Activated CD8-positive, alpha-beta memory T cell treated with anti-CD3 and anti-CD28 coated beads, Interleukin-2, amount 50 U/mL, for 24 hours (primary cell): ENCODE measurements at regions not wholly inside any gene's neighbourhood (a gene's known extent, or its start where the extent isn't known, plus 50 kb on each side); places are given as distances from the start of the nearest gene placed in this dataset.

Experiments
- DNase-seq: peaks from one replicate; pipeline ENCODE4 v3.0.0-alpha.2; 2020; ENCODE audit errors: extremely low read depth

DNA sequence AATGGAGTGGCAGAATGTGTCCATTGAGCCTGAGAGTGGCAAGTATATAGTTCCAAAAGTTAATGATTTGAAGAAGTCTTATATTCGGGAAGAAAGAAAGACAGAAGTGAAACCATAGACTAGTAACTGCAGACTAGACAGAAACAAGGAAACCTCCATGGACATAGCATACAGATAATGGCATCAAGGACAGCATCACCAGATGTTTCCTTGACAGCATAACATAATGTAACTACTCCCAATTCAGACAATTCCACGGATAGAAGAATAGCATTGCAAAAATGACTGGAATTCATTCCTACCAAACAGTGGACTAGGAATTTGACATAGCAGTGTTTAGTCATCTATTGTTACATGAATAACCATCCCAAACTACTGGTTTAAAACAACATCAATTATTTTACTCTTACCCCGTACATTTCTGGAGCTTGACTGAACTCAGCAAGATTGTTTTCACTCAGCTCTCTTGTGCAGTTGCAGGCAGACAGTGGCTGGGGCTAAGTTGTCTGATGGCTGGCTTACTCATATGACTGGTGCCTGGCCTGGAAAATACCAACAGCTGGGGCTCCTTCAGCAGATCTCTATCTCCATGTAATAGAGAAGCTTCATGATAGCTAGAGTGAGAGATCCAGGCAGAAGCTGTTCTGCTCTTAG lies 109.7 kb upstream of the GADL1 start:
- DNase-seq = no peak

DNA sequence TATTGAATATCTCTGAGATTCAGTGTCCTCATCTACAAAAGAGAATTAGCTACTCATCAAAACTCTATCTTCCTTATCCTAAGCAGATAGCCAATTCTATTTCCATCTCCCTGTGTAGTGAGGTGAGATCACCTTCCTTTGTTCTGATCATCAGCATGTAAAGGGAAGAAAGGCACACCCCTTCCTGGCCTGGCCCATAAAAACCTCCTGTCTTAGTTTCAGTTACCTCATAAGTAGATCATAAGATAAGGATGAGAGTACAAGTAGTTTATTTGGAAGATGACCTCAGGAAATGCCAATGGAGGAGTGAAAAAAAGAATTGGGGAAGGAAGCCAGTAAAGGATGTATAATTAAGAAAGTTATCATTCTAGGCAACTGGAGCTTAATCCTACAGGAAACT lies 114.5 kb upstream of the GADL1 start:
- DNase-seq = no peak

DNA sequence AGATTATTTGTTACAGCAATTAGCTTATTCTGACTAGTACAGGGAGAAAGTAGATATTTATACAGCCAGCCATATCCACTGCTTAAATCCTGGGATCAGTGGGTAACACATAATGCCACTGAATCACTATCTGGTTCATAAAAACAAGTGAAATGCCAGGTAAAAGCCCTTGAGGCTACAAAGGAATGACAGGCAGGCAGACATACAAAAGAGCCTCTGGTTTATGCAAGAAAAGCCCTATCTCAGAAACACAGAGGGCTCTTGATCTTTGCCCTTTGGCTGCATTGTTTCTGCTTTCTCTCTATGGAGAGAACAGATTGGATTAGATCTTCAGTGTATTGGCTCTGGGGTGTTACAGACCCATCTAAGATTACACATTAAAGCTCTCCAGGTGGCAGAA lies 115.4 kb upstream of the GADL1 start:
- no peak for DNase-seq

DNA sequence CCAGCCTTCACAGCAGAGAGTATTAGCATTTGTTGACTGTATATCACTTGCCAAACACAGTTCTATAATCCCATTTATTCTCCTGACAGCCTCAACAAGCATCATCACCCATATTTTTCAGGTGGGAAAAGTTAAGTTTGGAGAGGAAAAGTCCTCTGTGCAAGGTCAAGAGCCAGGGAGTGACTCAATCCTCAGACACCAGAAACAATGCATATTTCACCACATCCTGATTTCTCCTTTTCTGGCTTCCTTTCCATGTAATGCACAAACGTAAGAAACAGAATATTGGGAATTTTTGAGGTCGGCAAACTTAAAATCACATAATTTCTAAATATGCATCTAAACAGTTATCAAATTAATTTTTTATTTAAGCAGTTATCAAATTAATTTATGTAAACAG lies 116.0 kb upstream of the GADL1 start:
- no peak for DNase-seq

DNA sequence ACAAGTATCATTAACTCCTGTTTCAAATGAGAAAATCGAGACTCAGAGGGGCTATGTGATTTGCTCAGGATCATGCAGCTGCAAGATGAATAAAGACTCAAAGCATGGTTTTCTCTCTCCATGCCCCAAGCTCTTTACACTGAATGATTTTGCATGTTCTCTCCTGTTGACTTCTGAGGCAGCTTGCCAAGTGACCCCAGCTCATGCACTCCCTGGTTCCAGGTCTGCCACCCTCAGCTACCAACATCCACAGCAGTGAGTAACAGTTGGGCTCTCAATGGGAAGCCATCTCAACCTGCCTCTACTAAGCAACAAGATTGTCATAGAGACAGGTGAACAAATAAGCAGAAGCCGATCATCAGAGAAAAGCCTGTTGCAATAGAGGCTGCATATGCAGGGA lies 116.9 kb upstream of the GADL1 start:
- DNase-seq = no peak

DNA sequence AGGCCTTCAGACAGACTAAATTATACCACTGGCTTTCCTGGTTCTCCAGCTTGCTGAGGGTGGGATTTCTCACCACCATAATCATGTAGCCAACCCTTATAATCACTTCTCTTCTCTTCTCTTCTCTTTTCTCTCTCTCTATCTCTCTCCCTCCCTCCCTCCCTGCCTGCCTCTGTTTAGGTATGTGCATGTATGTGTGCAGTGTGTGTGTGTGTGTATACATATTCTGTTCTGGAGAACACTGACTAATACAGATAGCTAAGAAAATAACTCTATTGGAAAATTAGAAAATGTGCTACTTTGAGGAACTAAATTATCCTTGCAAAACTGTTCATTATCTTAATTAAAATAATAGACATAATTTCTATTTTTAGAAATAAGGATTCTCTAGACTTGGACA lies 118.6 kb upstream of the GADL1 start:
- no peak for DNase-seq

DNA sequence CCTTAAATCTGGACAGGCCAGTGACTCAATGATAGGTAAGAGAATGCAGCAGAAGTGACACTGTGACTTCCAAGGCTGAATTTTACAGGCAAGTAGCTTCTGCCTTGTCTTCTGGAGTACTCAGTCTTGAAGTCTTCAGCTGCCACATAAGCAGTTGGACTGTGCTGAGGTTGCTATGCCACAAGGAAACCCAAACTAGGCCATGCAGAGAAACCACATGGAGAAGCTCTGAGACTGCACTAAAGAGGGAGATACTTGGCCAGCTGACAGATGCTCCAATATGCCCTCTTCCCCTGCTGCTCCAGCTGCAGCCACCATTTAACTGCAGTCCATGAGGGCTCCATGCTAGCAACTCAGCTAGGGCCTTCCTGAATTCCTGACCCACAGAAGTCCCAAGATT lies 119.4 kb upstream of the GADL1 start:
- DNase-seq = no peak

DNA sequence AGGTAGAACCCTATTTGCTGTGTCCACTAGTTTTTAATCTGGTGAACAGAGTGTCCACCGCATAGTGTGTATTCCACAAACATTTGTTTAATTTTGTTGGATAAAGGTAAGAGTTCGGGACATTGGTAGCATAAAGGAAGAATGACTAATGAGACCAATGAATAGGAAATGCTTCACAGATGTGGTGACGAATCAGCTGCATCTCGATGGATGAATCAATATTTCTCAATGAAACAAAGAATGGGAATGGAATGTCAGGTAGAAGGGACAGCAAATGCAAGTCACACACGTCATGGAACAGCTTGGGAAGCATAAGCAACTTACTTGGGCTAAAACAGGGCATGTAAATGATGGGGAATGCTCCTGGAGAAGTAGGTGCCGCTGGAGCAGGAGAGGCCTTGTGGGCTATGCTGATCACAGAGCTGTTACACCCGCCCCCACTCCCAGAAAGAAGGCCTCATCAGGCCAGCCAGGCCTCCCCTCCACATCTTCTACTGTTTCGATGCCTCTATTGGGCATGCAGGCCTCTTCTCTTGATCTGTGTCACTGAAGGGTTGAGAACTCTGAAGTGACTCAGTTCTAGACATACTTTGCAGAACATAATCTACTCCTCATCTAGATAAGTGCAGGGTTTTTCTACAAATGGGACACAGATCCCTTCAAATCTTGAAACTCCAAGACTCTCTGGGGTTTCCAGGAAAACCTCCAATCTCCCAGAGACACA lies 120.0 kb upstream of the GADL1 start:
- no peak for DNase-seq

DNA sequence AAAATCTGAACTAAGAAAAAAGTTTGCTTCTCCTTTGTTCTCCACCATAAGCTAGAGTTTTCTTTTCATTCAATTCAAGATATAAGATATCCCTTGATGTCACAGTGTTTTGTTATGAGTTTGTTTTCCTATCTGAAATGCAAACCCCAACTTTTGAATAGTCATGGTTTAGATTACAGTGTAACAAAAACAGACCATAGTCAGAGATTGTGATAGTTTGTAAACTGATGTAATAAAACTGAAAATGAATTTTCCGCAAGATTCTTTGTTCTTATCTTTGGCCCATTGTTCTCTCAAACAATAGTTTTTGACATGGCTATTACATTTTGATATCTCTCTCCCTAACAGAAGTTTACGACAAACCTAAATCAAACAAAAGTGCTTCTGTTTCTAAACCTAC lies 121.7 kb upstream of the GADL1 start:
- no peak for DNase-seq

DNA sequence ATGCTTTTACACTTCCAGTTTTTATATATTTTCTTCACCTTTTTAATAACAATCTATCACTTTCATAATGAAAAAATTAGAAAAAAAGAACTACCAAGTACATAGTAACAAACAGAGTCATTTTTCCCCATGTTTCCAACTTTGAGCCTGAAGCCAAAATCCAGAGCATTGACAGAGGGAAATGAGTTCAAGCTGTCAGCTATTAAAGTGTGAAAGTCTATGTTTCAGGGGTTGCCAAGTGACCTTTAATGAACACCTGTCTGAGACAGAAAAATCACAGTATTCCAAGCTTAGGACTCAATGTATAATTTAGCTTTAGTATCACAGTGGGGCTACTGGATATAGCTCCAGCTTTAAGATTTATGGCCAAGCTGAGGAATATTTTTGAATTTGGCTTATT lies 128.3 kb upstream of the GADL1 start:
- DNase-seq = no peak

DNA sequence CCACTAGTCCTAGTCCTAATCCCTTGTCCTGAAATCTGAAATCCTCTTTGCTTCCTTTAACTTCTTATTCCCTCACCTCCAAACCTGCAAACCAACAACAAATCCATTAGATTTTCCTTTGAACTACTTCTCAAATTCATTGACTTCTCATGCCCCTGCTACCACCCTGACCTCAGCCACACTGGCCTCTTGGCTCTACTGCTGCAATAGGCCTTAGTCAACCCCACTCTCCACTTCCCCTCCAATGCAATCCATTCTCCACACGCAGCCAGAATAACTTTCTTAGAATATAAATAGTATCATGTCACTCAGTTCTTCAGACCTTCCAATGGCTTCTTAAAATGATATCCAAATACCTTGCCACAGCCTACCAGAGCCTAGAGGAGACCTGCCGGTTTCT lies 131.1 kb upstream of the GADL1 start:
- DNase-seq = no peak

DNA sequence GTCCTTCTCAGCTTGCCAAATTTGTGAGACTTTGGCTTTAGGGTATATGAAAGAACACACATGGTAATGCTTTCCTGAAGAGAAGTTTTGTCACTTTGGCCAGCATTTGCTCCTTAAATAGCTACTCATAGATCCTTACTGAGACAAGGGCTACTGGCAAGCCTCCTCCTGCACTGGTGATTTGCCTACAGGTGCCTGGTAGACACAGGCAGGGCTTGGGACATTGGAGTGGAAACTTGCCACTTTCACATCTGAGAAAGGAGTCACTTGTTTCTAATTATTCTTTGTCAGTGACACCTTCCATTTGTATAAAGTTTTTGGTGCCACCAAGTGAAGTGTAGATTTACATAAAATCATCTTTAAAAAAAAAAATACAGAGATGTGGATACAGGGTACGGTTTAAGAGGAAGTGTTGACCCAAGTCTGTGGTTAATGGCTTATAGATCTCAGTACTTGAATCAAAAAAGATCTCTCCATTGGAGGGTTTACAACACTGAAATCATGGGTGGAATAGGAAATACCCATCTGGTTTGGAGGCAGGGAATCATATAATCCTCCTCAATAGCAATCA lies 132.8 kb upstream of the GADL1 start:
- DNase-seq = no peak

DNA sequence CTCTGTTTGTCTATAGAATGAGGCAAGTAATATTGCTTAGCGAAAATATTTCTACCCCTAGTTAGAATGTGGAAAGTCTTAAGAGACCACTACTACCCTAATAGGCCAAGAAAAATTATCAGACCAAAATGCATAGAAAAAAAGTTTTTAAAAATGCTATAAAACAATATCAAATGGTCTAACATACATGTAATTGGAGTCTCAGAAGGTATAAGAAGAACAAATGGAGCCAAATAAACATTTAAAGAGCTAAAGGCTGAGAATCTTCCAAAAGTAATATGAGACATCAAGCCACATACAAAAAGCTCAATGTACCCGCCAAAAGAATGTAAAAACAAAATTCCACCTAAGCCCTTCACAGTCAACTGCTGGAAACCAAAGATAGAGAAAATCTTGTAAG lies 133.5 kb upstream of the GADL1 start:
- DNase-seq = no peak

DNA sequence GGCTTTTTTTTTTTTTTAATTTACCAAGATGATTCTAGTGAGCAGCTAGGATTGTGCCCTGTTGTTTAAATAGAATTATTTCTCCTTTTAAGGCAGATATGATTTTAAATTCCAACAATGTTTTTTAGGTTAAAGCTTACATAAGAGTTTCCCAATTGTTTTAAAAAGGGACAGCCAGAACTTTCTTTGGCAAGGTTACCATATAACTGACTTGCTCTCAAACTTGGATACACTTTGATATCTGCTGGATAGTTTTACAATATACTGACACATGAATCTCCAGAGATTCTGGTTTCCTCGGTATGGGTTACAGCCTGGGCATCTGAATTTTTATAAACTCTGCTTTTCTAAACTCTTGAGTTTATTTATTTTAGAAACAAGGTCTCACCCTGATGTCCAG lies 134.3 kb upstream of the GADL1 start:
- no peak for DNase-seq

DNA sequence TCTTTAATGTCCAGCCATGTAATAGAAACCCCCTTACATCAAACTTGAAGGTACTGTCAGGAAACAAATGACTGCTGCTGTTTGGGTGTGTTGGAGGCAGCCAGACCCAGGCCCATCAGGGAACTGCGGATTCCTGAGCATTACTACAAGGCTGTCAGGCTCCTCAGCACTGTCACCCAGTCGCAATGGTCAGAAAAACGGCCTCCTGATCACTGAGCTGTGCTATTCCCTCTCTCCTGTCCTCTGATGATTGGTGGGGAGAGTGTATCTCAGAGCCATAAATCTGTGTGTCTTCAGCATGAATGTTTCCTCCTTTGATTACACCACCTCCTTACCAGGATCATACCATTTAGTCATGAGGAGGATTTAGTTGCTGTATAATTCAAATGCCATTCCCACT lies 135.2 kb upstream of the GADL1 start:
- no peak for DNase-seq

DNA sequence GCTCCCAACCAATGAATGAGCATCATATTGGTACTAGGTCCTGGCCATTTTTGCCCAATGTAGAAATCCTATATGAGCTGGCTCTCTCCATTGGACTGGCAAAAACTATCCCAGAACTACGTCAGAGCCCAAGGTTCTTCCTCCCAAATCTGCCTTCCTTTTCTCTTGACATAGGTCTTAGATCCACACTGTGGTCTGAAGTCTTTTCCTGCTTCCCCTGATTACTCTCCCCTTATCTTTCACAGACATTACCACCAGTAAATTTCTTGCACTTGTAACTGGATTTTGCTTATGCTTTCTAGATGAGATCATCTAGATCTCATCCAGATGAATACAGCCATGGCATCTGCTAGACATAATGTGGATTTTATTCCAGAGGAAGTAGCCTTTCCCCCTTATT lies 141.2 kb upstream of the GADL1 start:
- DNase-seq = no peak

DNA sequence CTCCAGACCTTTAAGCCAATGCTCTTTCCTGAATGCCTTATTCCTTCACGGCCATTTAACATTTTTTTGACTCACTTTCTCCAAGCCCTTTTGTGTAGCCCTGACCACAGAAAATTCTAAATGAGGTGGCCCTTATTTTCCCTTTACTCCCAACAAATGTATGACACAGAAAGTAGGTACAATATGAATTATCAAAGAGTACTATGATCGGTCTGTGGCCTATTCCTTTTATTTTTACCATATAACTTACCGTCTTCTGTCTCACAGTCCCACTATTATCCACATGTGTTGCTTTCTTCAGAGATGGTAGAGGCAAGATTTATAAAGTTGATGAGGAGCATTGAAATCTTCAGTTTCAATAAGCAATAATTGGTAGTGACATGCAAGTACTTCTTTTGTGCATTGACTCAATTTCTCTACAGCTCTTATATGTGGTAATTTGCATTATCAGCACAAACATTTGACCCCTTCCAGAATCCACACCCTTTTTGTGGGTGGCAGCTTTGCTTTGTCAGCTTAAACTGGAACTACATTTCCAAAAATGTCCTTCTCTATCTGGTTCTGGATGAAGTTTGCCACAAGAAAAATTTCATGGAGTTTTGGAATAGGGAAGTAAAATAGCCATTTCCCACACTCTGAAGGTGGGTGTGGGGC lies 143.8 kb upstream of the GADL1 start:
- DNase-seq = no peak

DNA sequence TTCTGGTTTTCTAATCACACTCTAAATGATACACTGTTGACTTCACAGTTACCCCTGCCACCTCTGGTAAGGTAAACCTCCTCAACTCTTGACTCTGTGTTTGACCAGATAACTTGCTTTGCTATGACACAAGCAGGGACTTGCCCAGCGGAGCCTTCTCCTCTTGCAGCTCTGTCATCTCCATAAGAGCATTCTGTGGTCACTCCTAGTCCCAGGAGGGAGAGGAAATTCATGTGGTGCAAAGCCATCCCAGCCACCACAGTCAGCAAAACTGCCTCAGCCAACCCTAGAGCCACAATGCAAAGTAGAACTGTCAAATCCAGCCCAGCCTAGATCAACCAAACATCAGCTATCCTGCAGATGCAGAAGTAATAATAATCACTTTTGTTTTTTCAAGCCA lies 144.7 kb upstream of the GADL1 start:
- DNase-seq = no peak

DNA sequence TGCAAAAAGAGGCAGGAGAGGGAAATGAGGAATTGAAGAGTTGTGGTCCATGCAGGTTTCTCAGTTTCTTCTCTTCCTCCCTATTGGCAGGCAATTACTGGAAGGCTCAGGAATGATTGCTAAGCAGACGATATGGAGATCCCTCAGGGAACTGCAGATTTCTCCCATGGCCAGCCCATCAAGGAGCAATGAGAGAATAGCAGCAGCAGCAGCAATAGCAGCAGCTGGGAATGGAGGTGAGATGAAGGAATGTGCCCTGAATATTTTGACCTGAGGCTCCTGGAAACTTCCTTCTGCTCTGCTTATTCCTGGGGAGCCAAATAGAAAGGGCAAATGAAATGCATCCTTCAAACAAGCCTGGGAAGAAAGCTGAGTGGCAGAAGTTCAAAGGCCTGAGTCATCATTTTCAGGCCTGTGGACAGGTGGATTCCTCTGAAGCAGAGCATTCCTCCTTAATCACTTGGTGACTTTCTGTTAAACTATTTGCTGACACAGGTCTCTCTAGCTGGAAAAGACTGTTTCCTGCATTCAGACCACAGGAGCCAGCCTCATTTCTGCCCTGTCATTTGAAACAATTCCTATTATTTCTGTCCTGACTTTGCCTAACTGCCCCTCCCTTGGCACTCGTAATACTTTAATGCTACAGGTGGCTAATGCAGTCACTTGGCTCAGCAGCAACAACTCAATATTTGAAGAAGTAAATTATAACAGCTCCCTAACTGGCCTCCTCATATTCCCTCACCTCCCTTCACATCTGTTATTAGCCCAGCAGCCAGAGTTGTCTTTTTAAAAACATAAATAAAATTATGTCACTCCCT lies 146.9 kb upstream of the GADL1 start:
- no peak for DNase-seq

DNA sequence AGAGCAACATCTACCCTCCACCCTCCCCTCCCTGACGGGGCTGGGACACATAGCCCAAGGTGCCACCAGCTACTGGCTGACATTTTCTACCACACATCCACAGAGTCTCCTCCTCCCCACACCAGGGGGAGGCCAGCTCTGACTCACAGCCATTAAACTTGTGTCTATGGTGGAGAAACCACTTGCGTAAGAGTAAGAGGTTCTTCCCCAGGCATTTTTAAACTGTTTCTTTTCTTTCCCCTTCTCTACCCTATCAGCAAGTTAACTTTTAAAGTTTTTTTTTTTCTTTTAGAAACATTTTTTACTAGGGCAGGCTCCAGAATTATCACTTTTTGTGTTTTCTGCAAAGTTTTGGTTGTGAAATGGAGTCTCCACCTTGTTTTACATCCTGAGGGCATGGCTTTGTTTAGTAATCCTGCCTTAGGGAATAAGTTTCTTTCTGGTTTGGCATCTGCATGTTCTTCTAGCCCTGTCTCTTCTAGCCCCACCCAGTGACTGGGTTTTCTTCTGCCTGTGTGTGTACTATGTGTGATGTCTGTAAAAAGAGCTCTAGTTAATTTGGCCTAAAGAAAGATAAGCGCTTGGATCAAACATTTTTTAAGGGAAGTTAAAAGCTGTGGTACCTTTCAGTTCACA lies 148.8 kb upstream of the GADL1 start:
- DNase-seq = no peak

DNA sequence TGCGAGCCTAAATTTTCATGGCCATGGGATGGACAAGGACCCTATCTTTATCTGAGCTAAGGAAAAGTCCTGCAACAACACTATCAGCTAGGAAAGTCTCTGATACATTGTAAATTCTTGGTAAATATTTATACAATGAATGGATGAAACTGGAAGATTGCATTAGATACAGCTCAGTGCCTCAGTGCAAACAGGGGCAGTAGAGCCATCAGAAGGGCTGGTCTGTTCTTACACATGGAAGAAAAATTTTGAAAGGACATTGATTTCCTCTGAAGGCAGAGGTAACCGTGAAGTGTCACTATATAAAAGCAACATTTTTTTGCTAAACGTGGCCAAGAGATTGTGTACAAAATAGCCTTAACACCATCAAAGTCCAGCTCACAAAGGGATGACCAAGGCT lies 153.2 kb upstream of the GADL1 start:
- no peak for DNase-seq

DNA sequence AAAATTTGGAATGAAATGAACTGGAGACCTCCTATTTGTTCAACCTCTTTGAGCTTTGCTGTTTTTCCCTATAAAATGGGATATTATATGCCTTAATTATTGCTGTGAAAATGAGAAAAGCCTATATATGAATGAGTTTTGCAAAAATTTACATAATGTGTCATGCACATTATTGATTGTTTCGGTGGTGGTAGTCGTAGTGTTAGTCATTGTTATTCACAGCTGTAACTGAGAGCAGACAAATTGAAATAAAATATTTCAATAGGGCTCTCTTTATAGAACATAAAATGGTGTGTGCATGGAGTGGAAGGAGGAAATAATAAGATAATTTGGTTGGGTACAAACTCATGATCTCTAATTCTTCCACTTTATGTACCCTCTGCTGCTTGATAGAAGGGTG lies 153.7 kb upstream of the GADL1 start:
- DNase-seq = no peak
